H1 (cell line): ENCODE measurements at regions not wholly inside any gene's neighbourhood (a gene's known extent, or its start where the extent isn't known, plus 50 kb on each side); places are given as distances from the start of the nearest gene placed in this dataset.

Experiments
- CTCF ChIA-PET: fragments of 300-600 bp; sonication (Branson Sonifier 250); formaldehyde crosslinking; loops from one replicate; lab custom pipeline; 2021; ENCODE audit not compliant: partially characterized antibody; lab: Charles Lee
- POLR2A ChIA-PET: fragments of 300-600 bp; sonication (Branson Sonifier 250); formaldehyde crosslinking; loops from one replicate; lab custom pipeline; 2021; ENCODE audit warnings: inconsistent platforms; ENCODE audit not compliant: partially characterized antibody; lab: Charles Lee
- DNase-seq, 2 experiments: peaks; one replicate each; pipeline versions ENCODE4 v3.0.0 to v3.0.0-alpha.2; 2010 to 2022; ENCODE audit warnings: low spot score in 2 of 2, low read depth in 1 of 2, mixed read lengths in 1 of 2
- FAIRE-seq: peaks from 2 replicates; lab custom pipeline; 2011; peaks lifted over from hg19 to GRCh38; lab: Jason Lieb, UNC
- H2AFZ ChIP-seq: 2 replicates; pipeline ENCODE4 v1.8.1; 2012; ENCODE audit warnings: low read length, inconsistent platforms
- H2AK5ac ChIP-seq: 2 replicates; pipeline ENCODE4 v1.6.1; 2013; ENCODE audit warnings: low read depth, low read length
- H2BK120ac ChIP-seq: replicated peaks from 2 replicates; pipeline ENCODE3; 2013; ENCODE audit warnings: low read depth, low read length, inconsistent platforms
- H2BK12ac ChIP-seq: 2 replicates; pipeline ENCODE4 v1.6.1; 2013; ENCODE audit warnings: low read depth, low read length
- H2BK15ac ChIP-seq: 2 replicates; pipeline ENCODE4 v1.6.1; 2013; ENCODE audit warnings: low read length
- H2BK20ac ChIP-seq: 2 replicates; pipeline ENCODE4 v1.6.1; 2013; ENCODE audit warnings: low read length
- H2BK5ac ChIP-seq: 2 replicates; pipeline ENCODE4 v1.6.1; 2013; ENCODE audit warnings: low read depth, low read length
- H3K14ac ChIP-seq: 2 replicates; pipeline ENCODE4 v1.6.1; 2013; ENCODE audit warnings: inconsistent platforms; ENCODE audit not compliant: insufficient read length
- H3K18ac ChIP-seq: 2 replicates; pipeline ENCODE4 v1.6.1; 2013; ENCODE audit warnings: low read length; ENCODE audit errors: extremely low read depth
- H3K23ac ChIP-seq: 2 replicates; pipeline ENCODE4 v1.6.1; 2013; ENCODE audit warnings: inconsistent platforms; ENCODE audit not compliant: insufficient read length
- H3K23me2 ChIP-seq: 2 replicates; pipeline ENCODE4 v1.6.1; 2013; ENCODE audit warnings: low read depth, low read length
- H3K27ac ChIP-seq: 2 replicates; pipeline ENCODE4 v1.6.1; 2011; ENCODE audit warnings: low read depth, low read length, inconsistent platforms
- H3K27me3 ChIP-seq, 4 experiments: replicated peaks in 1 of 4; 1 replicate in 1 of 4; 2 replicates in 3 of 4; pipeline versions ENCODE4 v1.6.1 to v1.8.1; 2011 to 2013; ENCODE audit warnings: low read length in 3 of 4, mild to moderate bottlenecking in 3 of 4, inconsistent platforms in 2 of 4, mixed read lengths in 2 of 4, moderate library complexity in 1 of 4; ENCODE audit not compliant: control insufficient read depth in 3 of 4, insufficient read depth in 3 of 4; ENCODE audit errors: extremely low read depth in 1 of 4
- H3K36me3 ChIP-seq, 4 experiments: 2 replicates each; pipeline versions ENCODE4 v1.6.1 to v1.8.1; 2011 to 2013; ENCODE audit warnings: mild to moderate bottlenecking in 4 of 4, low read length in 3 of 4, moderate library complexity in 2 of 4, control low read depth in 1 of 4, inconsistent platforms in 1 of 4; ENCODE audit not compliant: insufficient read depth in 4 of 4, control insufficient read depth in 2 of 4
- H3K4ac ChIP-seq: replicated peaks from 2 replicates; pipeline ENCODE3; 2013; ENCODE audit warnings: low read length, low read depth, mixed read lengths, inconsistent platforms; ENCODE audit not compliant: insufficient read length
- H3K4me1 ChIP-seq, 4 experiments: replicated peaks in 1 of 4; 1 replicate in 1 of 4; 2 replicates in 3 of 4; pipeline versions ENCODE4 v1.6.1 to v1.8.1; 2011 to 2013; ENCODE audit warnings: low read length in 3 of 4, inconsistent platforms in 2 of 4, mixed read lengths in 1 of 4; ENCODE audit not compliant: insufficient read depth in 4 of 4, control insufficient read depth in 3 of 4
- H3K4me2 ChIP-seq, 2 experiments: 2 replicates each; pipeline versions ENCODE4 v1.6.1 to v1.8.1; 2011 to 2013; ENCODE audit warnings: low read depth in 2 of 2, low read length in 2 of 2, control low read depth in 1 of 2, inconsistent platforms in 1 of 2, mild to moderate bottlenecking in 1 of 2; ENCODE audit not compliant: insufficient read depth in 1 of 2
- H3K4me3 ChIP-seq, 4 experiments: fragments of 200-600, 300-600 bp in 1 of 4; sonication (generic), shearing (Covaris generic), sonication (Bioruptor Twin) in 1 of 4; 2 replicates each; pipeline versions ENCODE4 v1.5.1 to v1.8.1; 2011 to 2016; ENCODE audit warnings: low read length in 4 of 4, low read depth in 3 of 4, control low read depth in 2 of 4, inconsistent platforms in 2 of 4, mild to moderate bottlenecking in 2 of 4, mixed read lengths in 1 of 4, moderate library complexity in 1 of 4; ENCODE audit not compliant: insufficient read depth in 2 of 4; ENCODE audit errors: extremely low read depth in 1 of 4
- H3K56ac ChIP-seq: replicated peaks from 2 replicates; pipeline ENCODE3; 2013; ENCODE audit warnings: low read depth, mild to moderate bottlenecking, mixed read lengths, low read length, inconsistent platforms; ENCODE audit not compliant: insufficient read length
- H3K79me1 ChIP-seq: 2 replicates; pipeline ENCODE4 v1.6.1; 2013; ENCODE audit warnings: low read depth, low read length, control low read depth
- H3K79me2 ChIP-seq, 2 experiments: 2 replicates each; pipeline versions ENCODE4 v1.6.1 to v1.8.1; 2012 to 2013; ENCODE audit warnings: low read length in 2 of 2, mild to moderate bottlenecking in 2 of 2, inconsistent platforms in 1 of 2; ENCODE audit not compliant: insufficient read depth in 2 of 2, control insufficient read depth in 1 of 2
- H3K9ac ChIP-seq, 4 experiments: replicated peaks in 1 of 4; 1 replicate in 1 of 4; 2 replicates in 3 of 4; pipeline versions ENCODE4 v1.6.1 to v1.8.1; 2011 to 2013; ENCODE audit warnings: low read depth in 3 of 4, low read length in 3 of 4, control low read depth in 2 of 4, mild to moderate bottlenecking in 2 of 4, moderate library complexity in 2 of 4, inconsistent platforms in 1 of 4; ENCODE audit errors: extremely low read depth in 1 of 4
- H3K9me3 ChIP-seq, 2 experiments: 2 replicates each; pipeline versions ENCODE4 v1.6.1 to v1.8.1; 2012 to 2013; ENCODE audit warnings: mild to moderate bottlenecking in 2 of 2, moderate library complexity in 2 of 2, control low read depth in 1 of 2, inconsistent platforms in 1 of 2, low read depth in 1 of 2, low read length in 1 of 2, mixed read lengths in 1 of 2; ENCODE audit not compliant: insufficient read depth in 2 of 2
- H4K20me1 ChIP-seq, 2 experiments: replicated peaks in 1 of 2; 2 replicates each; pipeline versions ENCODE3 to v1.8.1; 2011 to 2013; ENCODE audit warnings: inconsistent platforms in 2 of 2, low read length in 2 of 2, mild to moderate bottlenecking in 1 of 2; ENCODE audit not compliant: insufficient read depth in 2 of 2, control insufficient read depth in 1 of 2
- H4K5ac ChIP-seq: 2 replicates; pipeline ENCODE4 v1.6.1; 2013; ENCODE audit warnings: low read length, low read depth, mixed read lengths, inconsistent platforms; ENCODE audit not compliant: insufficient read length
- H4K8ac ChIP-seq: 2 replicates; pipeline ENCODE4 v1.8.0; 2013; ENCODE audit warnings: mild to moderate bottlenecking, moderate library complexity, low read length, inconsistent platforms; ENCODE audit not compliant: insufficient read depth; ENCODE audit errors: extremely low read depth
- H4K91ac ChIP-seq: replicated peaks from 2 replicates; pipeline ENCODE3; 2013; ENCODE audit warnings: low read length, mixed read lengths, inconsistent platforms; ENCODE audit not compliant: insufficient read length
- CBX8 ChIP-seq: fragments of 300-800, 300-1000 bp; sonication (generic); IDR thresholded peaks from 2 replicates; pipeline ENCODE4 v1.7.1; 2016; ENCODE audit warnings: low read depth, low read length, borderline replicate concordance
- CEBPB ChIP-seq: IDR thresholded peaks from 2 replicates; pipeline ENCODE4 v1.6.1; 2012; ENCODE audit warnings: low read depth, low read length
- CREB1 ChIP-seq: IDR thresholded peaks from 2 replicates; pipeline ENCODE4 v1.6.1; 2012; ENCODE audit warnings: inconsistent platforms
- GTF2F1 ChIP-seq: IDR thresholded peaks from 2 replicates; pipeline ENCODE4 v1.6.1; 2012; ENCODE audit warnings: low read depth, low read length, improper control_type of control experiment, borderline replicate concordance
- HDAC6 ChIP-seq: IDR thresholded peaks from one replicate; pipeline ENCODE4 v1.7.1; 2012; ENCODE audit warnings: low read depth, mild to moderate bottlenecking, inconsistent platforms, low read length, moderate library complexity
- KDM4A ChIP-seq: IDR thresholded peaks from one replicate; pipeline ENCODE4 v1.7.1; 2012; ENCODE audit warnings: low read depth, mild to moderate bottlenecking, moderate library complexity, low read length, inconsistent platforms; ENCODE audit not compliant: severe bottlenecking
- NANOG ChIP-seq: IDR thresholded peaks from 2 replicates; pipeline ENCODE4 v1.6.1; 2011; ENCODE audit warnings: low read length, low read depth, mild to moderate bottlenecking, inconsistent platforms; ENCODE audit not compliant: insufficient read depth, poor library complexity, severe bottlenecking
- RBBP5 ChIP-seq: IDR thresholded peaks from 2 replicates; pipeline ENCODE4 v1.7.1; 2012; ENCODE audit warnings: low read depth, mild to moderate bottlenecking, inconsistent platforms, low read length, moderate library complexity, borderline replicate concordance
- RNF2 ChIP-seq: fragments of 200-900, 300-1000 bp; sonication (generic); IDR thresholded peaks from 2 replicates; pipeline ENCODE4 v1.7.1; 2016; ENCODE audit warnings: borderline replicate concordance, low read depth, mild to moderate bottlenecking, antibody characterized with exemption, low read length; ENCODE audit not compliant: poor library complexity, severe bottlenecking; ENCODE audit errors: missing control alignments
- RXRA ChIP-seq: IDR thresholded peaks from 2 replicates; pipeline ENCODE4 v1.6.1; 2011; ENCODE audit warnings: low read depth, mild to moderate bottlenecking, low read length, moderate library complexity; ENCODE audit not compliant: insufficient read depth
- SP2 ChIP-seq: IDR thresholded peaks from 2 replicates; pipeline ENCODE4 v1.6.1; 2012; ENCODE audit warnings: mild to moderate bottlenecking, low read length, inconsistent platforms
- TAF7 ChIP-seq: optimal IDR thresholded peaks from 2 replicates; pipeline ENCODE3; 2011; ENCODE audit warnings: low read depth, mild to moderate bottlenecking, inconsistent platforms, low read length, moderate library complexity, borderline replicate concordance
- TEAD4 ChIP-seq: IDR thresholded peaks from 2 replicates; pipeline ENCODE4 v1.6.1; 2012; ENCODE audit warnings: low read depth, low read length, inconsistent platforms, mixed read lengths
- YY1 ChIP-seq: IDR thresholded peaks from 2 replicates; pipeline ENCODE4 v1.6.1; 2011; ENCODE audit warnings: low read depth, mild to moderate bottlenecking, low read length
- WGBS, 2 experiments: shearing (Covaris generic) in 1 of 2; methylation state at CpG; one replicate each; pipeline versions ENCODE4 v1.1.6 to v1.1.7; 2013 to 2015; ENCODE audit warnings: low lambda C conversion rate in 2 of 2, mixed read lengths in 2 of 2, inconsistent platforms in 1 of 2, low coverage in 1 of 2, missing lambda C conversion rate in 1 of 2; ENCODE audit not compliant: insufficient replicate concordance in 2 of 2, insufficient coverage in 1 of 2, insufficient read length in 1 of 2; ENCODE audit errors: extremely low coverage in 1 of 2, missing lambda C conversion rate in 1 of 2; 5-methylcytosine and 5-hydroxymethylcytosine counted together

- Histone ChIP-seq H3K4me2 (no peak overlapping the region), H3K9ac (no peak overlapping the region)
- POLR2A ChIA-PET, result interaction anchor here (1.2 kb wide), 1 partner anchor 10 kb away, joined by 4 read pairs; no protein-coding TSS in a partner anchor
- TF ChIP-seq CREB1 (no peak), RXRA (no peak), HDAC6 (no peak), SP2 (no peak), RNF2 (no peak), YY1 (no peak), RBBP5 (no peak), KDM4A (no peak), CBX8 (no peak), TAF7 (no peak), CEBPB (no peak), TEAD4 (no peak), GTF2F1 (no peak), NANOG (no peak)
These were observed 80.9 kb upstream of the PKDCC start for GRCh38 chr2:41966920-41967319.

More at GRCh38 chr2:41966920-41967319, 80.9 kb upstream of the PKDCC start:
- DNase-seq, result no peak
- CTCF ChIA-PET, result interaction anchor here (1.0 to 2.8 kb wide), 6 partner anchors 67 to 118 kb away, joined by 3 to 10 read pairs (median 4); no protein-coding TSS in a partner anchor
- Histone ChIP-seq H3K79me2 (no peaks in the 10 kb centered on the region), H3K23me2 (no peaks in the 10 kb centered on the region), H2AK5ac (no peak overlapping the region), H4K5ac (no peak overlapping the region), H3K4ac (no peak overlapping the region), H3K36me3 (no peaks in the 10 kb centered on the region), H3K56ac (no peak overlapping the region), H2BK20ac (no peak overlapping the region), H3K27ac (no peak overlapping the region), H3K4me1 (peaks cover 0 to 18% (median 11%) of the 10 kb centered on the region in 4 experiments), H2BK120ac (no peak overlapping the region), H3K27me3 (no peaks in the 10 kb centered on the region), H3K4me3 (no peak overlapping the region), H3K14ac (no peak overlapping the region), H2BK5ac (no peak overlapping the region; the same call in 1 of the 2 replicates), H3K18ac (no peak overlapping the region), H2BK12ac (no peak overlapping the region), H2BK15ac (0 out of 2 replicates have a peak overlapping the region, but pooled peaks have one; percentile 53), H3K9me3 (no peaks in the 10 kb centered on the region), H2AFZ (no peak overlapping the region), H4K20me1 (no peaks in the 10 kb centered on the region), H4K91ac (no peak overlapping the region), H4K8ac (peak overlapping the region; percentile 5), H3K23ac (no peak overlapping the region), H3K79me1 (no peaks in the 10 kb centered on the region)
- 89% methylated on average over 8 of the region's 8 CpGs; no CpG with 5 or more reads in 1 of the 2 experiments for WGBS, 2 experiments
- FAIRE-seq, result no peak
